H9 (cell line): ENCODE measurements at regions not wholly inside any gene's neighbourhood (a gene's known extent, or its start where the extent isn't known, plus 50 kb on each side); places are given as distances from the start of the nearest gene placed in this dataset.

Experiments
- DNase-seq: peaks from one replicate; pipeline ENCODE4 v3.0.0-alpha.2; 2017
- H2AFZ ChIP-seq: one replicate; pipeline ENCODE4 v1.6.1; 2013; ENCODE audit warnings: mild to moderate bottlenecking, low read length, control low read depth, moderate library complexity
- H2AK5ac ChIP-seq: 2 replicates; pipeline ENCODE4 v1.6.1; 2013; ENCODE audit warnings: low read length, control low read depth, mixed read lengths; ENCODE audit not compliant: insufficient read length
- H2BK120ac ChIP-seq: one replicate; pipeline ENCODE4 v1.6.1; 2013; ENCODE audit warnings: low read depth, mild to moderate bottlenecking, low read length, control low read depth, inconsistent platforms; ENCODE audit not compliant: poor library complexity, severe bottlenecking
- H2BK12ac ChIP-seq: 2 replicates; pipeline ENCODE4 v1.6.1; 2013; ENCODE audit warnings: low read length, control low read depth, mixed read lengths, low read depth; ENCODE audit not compliant: insufficient read length
- H2BK15ac ChIP-seq: 2 replicates; pipeline ENCODE4 v1.6.1; 2013; ENCODE audit warnings: low read depth, low read length, control low read depth
- H2BK20ac ChIP-seq: one replicate; pipeline ENCODE4 v1.6.1; 2013; ENCODE audit warnings: low read depth, mild to moderate bottlenecking, low read length, control low read depth, inconsistent platforms; ENCODE audit not compliant: poor library complexity, severe bottlenecking
- H2BK5ac ChIP-seq: 2 replicates; pipeline ENCODE4 v1.6.1; 2013; ENCODE audit warnings: low read length, control low read depth, mixed read lengths; ENCODE audit not compliant: insufficient read length
- H3K14ac ChIP-seq: 2 replicates; pipeline ENCODE4 v1.6.1; 2013; ENCODE audit warnings: low read length, control low read depth; ENCODE audit not compliant: insufficient read depth
- H3K18ac ChIP-seq: 2 replicates; pipeline ENCODE4 v1.6.1; 2013; ENCODE audit warnings: low read depth, mild to moderate bottlenecking, mixed read lengths, low read length, control low read depth; ENCODE audit not compliant: insufficient read length
- H3K23ac ChIP-seq: 2 replicates; pipeline ENCODE4 v1.6.1; 2013; ENCODE audit warnings: low read length, control low read depth, mixed read lengths, low read depth; ENCODE audit not compliant: insufficient read length
- H3K23me2 ChIP-seq: 2 replicates; pipeline ENCODE4 v1.6.1; 2013; ENCODE audit warnings: low read depth, mild to moderate bottlenecking, mixed read lengths, low read length, control low read depth; ENCODE audit not compliant: insufficient read length, poor library complexity, severe bottlenecking
- H3K27ac ChIP-seq: 2 replicates; pipeline ENCODE4 v1.5.1; 2013; ENCODE audit warnings: low read length, control low read depth, mixed read lengths, low read depth; ENCODE audit not compliant: insufficient read length
- H3K27me3 ChIP-seq: 2 replicates; pipeline ENCODE4 v1.6.1; 2013; ENCODE audit warnings: low read length, control low read depth, inconsistent platforms; ENCODE audit not compliant: insufficient read depth
- H3K4ac ChIP-seq: 2 replicates; pipeline ENCODE4 v1.6.1; 2013; ENCODE audit warnings: low read depth, mild to moderate bottlenecking, control low read depth, inconsistent platforms, low read length, moderate library complexity
- H3K4me1 ChIP-seq: 2 replicates; pipeline ENCODE4 v1.6.1; 2013; ENCODE audit warnings: low read length, control low read depth, inconsistent platforms; ENCODE audit not compliant: insufficient read depth
- H3K4me2 ChIP-seq: 2 replicates; pipeline ENCODE4 v1.6.1; 2013; ENCODE audit warnings: low read length, control low read depth, mixed read lengths; ENCODE audit not compliant: insufficient read length, insufficient read depth
- H3K56ac ChIP-seq: 2 replicates; pipeline ENCODE4 v1.6.1; 2013; ENCODE audit warnings: low read depth, mild to moderate bottlenecking, mixed read lengths, low read length, control low read depth; ENCODE audit not compliant: insufficient read length
- H3K79me1 ChIP-seq: 2 replicates; pipeline ENCODE4 v1.6.1; 2013; ENCODE audit warnings: low read depth, mild to moderate bottlenecking, moderate library complexity, low read length, control low read depth, inconsistent platforms; ENCODE audit not compliant: insufficient read depth, poor library complexity, severe bottlenecking
- H3K79me2 ChIP-seq: 2 replicates; pipeline ENCODE4 v1.6.1; 2013; ENCODE audit warnings: low read length, control low read depth, inconsistent platforms; ENCODE audit not compliant: insufficient read depth
- H3K9ac ChIP-seq: 2 replicates; pipeline ENCODE4 v1.6.1; 2013; ENCODE audit warnings: low read length, control low read depth, mixed read lengths; ENCODE audit not compliant: insufficient read length; ENCODE audit errors: extremely low read depth
- H3K9me3 ChIP-seq: one replicate; pipeline ENCODE4 v1.6.1; 2013; ENCODE audit warnings: low read depth, low read length, inconsistent platforms; ENCODE audit not compliant: control insufficient read depth
- H3T11ph ChIP-seq: one replicate; pipeline ENCODE4 v1.6.1; 2013; ENCODE audit warnings: mild to moderate bottlenecking, low read length, control low read depth, inconsistent platforms
- H4K20me1 ChIP-seq: one replicate; pipeline ENCODE4 v1.6.1; 2013; ENCODE audit not compliant: control insufficient read depth, insufficient read length, insufficient read depth
- H4K5ac ChIP-seq: 2 replicates; pipeline ENCODE4 v1.6.1; 2013; ENCODE audit warnings: low read depth, mild to moderate bottlenecking, mixed read lengths, low read length, control low read depth; ENCODE audit not compliant: insufficient read length
- H4K8ac ChIP-seq: replicated peaks from 2 replicates; pipeline ENCODE4 v1.6.1; 2013; ENCODE audit warnings: low read length, control low read depth, mixed read lengths, low read depth; ENCODE audit not compliant: insufficient read length
- H4K91ac ChIP-seq: 2 replicates; pipeline ENCODE4 v1.6.1; 2013; ENCODE audit warnings: low read depth, mild to moderate bottlenecking, moderate library complexity, mixed read lengths, low read length, control low read depth; ENCODE audit not compliant: insufficient read length
- H3K27ac Mint-ChIP-seq, 3 experiments: 2 replicates in 2 of 3; 3 replicates in 1 of 3; pipeline ENCODE4 v1.8.0; 2020 to 2021; ENCODE audit warnings: mixed read lengths in 3 of 3, mild to moderate bottlenecking in 1 of 3, moderate library complexity in 1 of 3
- H3K27me3 Mint-ChIP-seq: 2 replicates; pipeline ENCODE4 v1.8.0; 2021; ENCODE audit warnings: low read depth, mild to moderate bottlenecking, moderate library complexity, mixed read lengths
- H3K36me3 Mint-ChIP-seq, 3 experiments: 2 replicates in 2 of 3; 3 replicates in 1 of 3; pipeline ENCODE4 v1.8.0; 2020 to 2021; ENCODE audit warnings: low read depth in 3 of 3, mixed read lengths in 3 of 3; ENCODE audit not compliant: insufficient read depth in 1 of 3
- H3K4me1 Mint-ChIP-seq, 2 experiments: 2 replicates each; pipeline ENCODE4 v1.8.0; 2020; ENCODE audit warnings: mixed read lengths in 2 of 2
- H3K4me3 Mint-ChIP-seq, 2 experiments: 2 replicates in 1 of 2; 3 replicates in 1 of 2; pipeline ENCODE4 v1.8.0; 2020 to 2021; ENCODE audit warnings: mild to moderate bottlenecking in 2 of 2, mixed read lengths in 2 of 2, moderate library complexity in 1 of 2
- H3K9me3 Mint-ChIP-seq, 2 experiments: 2 replicates in 1 of 2; 3 replicates in 1 of 2; pipeline ENCODE4 v1.8.0; 2020; ENCODE audit warnings: mild to moderate bottlenecking in 2 of 2, mixed read lengths in 2 of 2, moderate library complexity in 1 of 2
- WGBS: extraction: QIAGEN DNeasy Blood & Tissue Kit; methylation state at CpG from one replicate; pipeline ENCODE4 v1.1.7; 2013; ENCODE audit warnings: missing lambda C conversion rate, low lambda C conversion rate, mixed read lengths; ENCODE audit not compliant: insufficient read length; ENCODE audit errors: extremely low coverage; 5-methylcytosine and 5-hydroxymethylcytosine counted together
- TF ChIP-seq, protein P1 (sequence below): fragments of 200-600 bp; sonication (generic); conservative IDR thresholded peaks from 3 replicates; pipeline ENCODE4 v1.8.0; 2021; ENCODE audit warnings: antibody characterized with exemption, mild to moderate bottlenecking

DNA sequence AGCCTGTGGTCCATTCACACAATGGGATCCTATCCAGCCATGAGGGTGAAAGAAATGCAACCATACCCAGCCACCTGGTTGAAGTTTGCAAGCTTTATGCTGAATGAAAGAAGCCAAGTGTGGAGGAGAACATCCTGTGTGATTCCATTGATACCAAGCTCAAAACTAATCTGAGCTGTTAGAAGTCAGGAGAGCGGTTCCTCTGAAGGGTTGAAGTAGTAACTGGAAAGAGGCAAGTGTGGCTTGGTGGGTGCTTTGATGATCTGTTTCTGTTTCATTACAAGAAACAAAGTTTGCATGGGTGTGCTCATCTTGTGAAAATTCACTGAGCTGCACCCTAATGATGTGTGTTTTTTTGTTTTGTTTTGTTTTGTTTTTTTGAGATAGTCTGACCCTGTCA is 99.4 kb downstream of the SALL1 start:
- Histone ChIP-seq H2AFZ (no peak overlapping the region), H3K18ac (no peak overlapping the region), H3K4me1 (no peaks in the 10 kb centered on the region), H3K4ac (no peak overlapping the region), H2BK5ac (no peak overlapping the region), H3K9me3 (no peaks in the 10 kb centered on the region), H4K5ac (no peak overlapping the region), H3K27ac (no peak overlapping the region), H2BK120ac (no peak overlapping the region), H3T11ph (no peak overlapping the region), H3K79me1 (no peaks in the 10 kb centered on the region), H4K20me1 (no peaks in the 10 kb centered on the region), H3K14ac (no peak overlapping the region), H3K56ac (no peak overlapping the region), H3K4me2 (no peak overlapping the region), H2BK20ac (no peak overlapping the region), H2AK5ac (no peak overlapping the region), H3K79me2 (no peaks in the 10 kb centered on the region), H3K23ac (no peak overlapping the region), H3K27me3 (no peaks in the 10 kb centered on the region), H4K8ac (no peak overlapping the region), H2BK12ac (no peak overlapping the region), H2BK15ac (no peak overlapping the region), H3K23me2 (no peaks in the 10 kb centered on the region), H4K91ac (no peak overlapping the region), H3K9ac (no peak overlapping the region)
- 0 out of 7 replicates have a peak, but pooled peaks cover 0 to 2% (median 0%) of the 10 kb centered on the region in 3 experiments for H3K36me3 Mint-ChIP-seq
- WGBS = no CpG with 5 or more reads among the region's 1 CpG
- DNase-seq = no peak
- TF ChIP-seq, protein P1, sequence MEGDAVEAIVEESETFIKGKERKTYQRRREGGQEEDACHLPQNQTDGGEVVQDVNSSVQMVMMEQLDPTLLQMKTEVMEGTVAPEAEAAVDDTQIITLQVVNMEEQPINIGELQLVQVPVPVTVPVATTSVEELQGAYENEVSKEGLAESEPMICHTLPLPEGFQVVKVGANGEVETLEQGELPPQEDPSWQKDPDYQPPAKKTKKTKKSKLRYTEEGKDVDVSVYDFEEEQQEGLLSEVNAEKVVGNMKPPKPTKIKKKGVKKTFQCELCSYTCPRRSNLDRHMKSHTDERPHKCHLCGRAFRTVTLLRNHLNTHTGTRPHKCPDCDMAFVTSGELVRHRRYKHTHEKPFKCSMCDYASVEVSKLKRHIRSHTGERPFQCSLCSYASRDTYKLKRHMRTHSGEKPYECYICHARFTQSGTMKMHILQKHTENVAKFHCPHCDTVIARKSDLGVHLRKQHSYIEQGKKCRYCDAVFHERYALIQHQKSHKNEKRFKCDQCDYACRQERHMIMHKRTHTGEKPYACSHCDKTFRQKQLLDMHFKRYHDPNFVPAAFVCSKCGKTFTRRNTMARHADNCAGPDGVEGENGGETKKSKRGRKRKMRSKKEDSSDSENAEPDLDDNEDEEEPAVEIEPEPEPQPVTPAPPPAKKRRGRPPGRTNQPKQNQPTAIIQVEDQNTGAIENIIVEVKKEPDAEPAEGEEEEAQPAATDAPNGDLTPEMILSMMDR = no peak
- peaks cover 19% of the 10 kb centered on the region for H3K27me3 Mint-ChIP-seq
- peaks cover 0 to 3% of the 10 kb centered on the region in 2 experiments; a peak in 2 of 5 replicates for H3K9me3 Mint-ChIP-seq
- H3K4me1 Mint-ChIP-seq = peaks cover 5 to 8% of the 10 kb centered on the region in 2 experiments
- no peak overlapping the region for H3K27ac Mint-ChIP-seq
- H3K4me3 Mint-ChIP-seq = no peak overlapping the region
